Osteoblast (primary cell): ENCODE measurements at regions not wholly inside any gene's neighbourhood (a gene's known extent, or its start where the extent isn't known, plus 50 kb on each side); places are given as distances from the start of the nearest gene placed in this dataset.

Source experiments
- DNase-seq: peaks from one replicate; pipeline ENCODE4 v3.0.0; 2011; ENCODE audit warnings: low spot score, mixed read lengths; ENCODE audit not compliant: insufficient read length; ENCODE audit errors: missing footprints
- H2AFZ ChIP-seq: 2 replicates; pipeline ENCODE4 v1.6.0; 2011; ENCODE audit warnings: mild to moderate bottlenecking, low read length
- H3K27ac ChIP-seq: 2 replicates; pipeline ENCODE4 v1.5.1; 2011; ENCODE audit warnings: mild to moderate bottlenecking, low read depth, low read length, moderate library complexity
- H3K27me3 ChIP-seq: 2 replicates; pipeline ENCODE4 v1.6.0; 2012; ENCODE audit warnings: mild to moderate bottlenecking, control low read depth, inconsistent platforms, low read length, moderate library complexity; ENCODE audit not compliant: insufficient read depth
- H3K36me3 ChIP-seq: 2 replicates; pipeline ENCODE4 v1.5.1; 2011; ENCODE audit warnings: mild to moderate bottlenecking, low read length, control low read depth, moderate library complexity; ENCODE audit not compliant: insufficient read depth
- H3K4me1 ChIP-seq: 2 replicates; pipeline ENCODE4 v1.5.1; 2011; ENCODE audit warnings: mild to moderate bottlenecking, low read length, control low read depth, moderate library complexity; ENCODE audit not compliant: insufficient read depth
- H3K4me2 ChIP-seq: 2 replicates; pipeline ENCODE4 v1.6.0; 2011; ENCODE audit warnings: mild to moderate bottlenecking, low read length; ENCODE audit not compliant: insufficient read depth
- H3K4me3 ChIP-seq: fragments of 200-600 bp; sonication (generic); 3 replicates; pipeline ENCODE4 v1.5.1; 2012; ENCODE audit warnings: mild to moderate bottlenecking, low read length, inconsistent platforms; ENCODE audit not compliant: insufficient read depth
- H3K79me2 ChIP-seq: 2 replicates; pipeline ENCODE4 v1.6.0; 2012; ENCODE audit warnings: mild to moderate bottlenecking, low read length, control low read depth, inconsistent platforms; ENCODE audit not compliant: insufficient read depth
- H3K9me3 ChIP-seq: 2 replicates; pipeline ENCODE4 v1.5.1; 2011; ENCODE audit warnings: low read depth, low read length, control low read depth
- H4K20me1 ChIP-seq: 2 replicates; pipeline ENCODE4 v1.6.0; 2012; ENCODE audit warnings: mild to moderate bottlenecking, low read length, control low read depth; ENCODE audit not compliant: insufficient read depth
- TF ChIP-seq, protein P1 (sequence below): IDR thresholded peaks from 2 replicates; pipeline ENCODE4 v1.5.1; 2011; ENCODE audit warnings: mild to moderate bottlenecking, low read depth, low read length, moderate library complexity; ENCODE audit errors: extremely low read depth

DNA sequence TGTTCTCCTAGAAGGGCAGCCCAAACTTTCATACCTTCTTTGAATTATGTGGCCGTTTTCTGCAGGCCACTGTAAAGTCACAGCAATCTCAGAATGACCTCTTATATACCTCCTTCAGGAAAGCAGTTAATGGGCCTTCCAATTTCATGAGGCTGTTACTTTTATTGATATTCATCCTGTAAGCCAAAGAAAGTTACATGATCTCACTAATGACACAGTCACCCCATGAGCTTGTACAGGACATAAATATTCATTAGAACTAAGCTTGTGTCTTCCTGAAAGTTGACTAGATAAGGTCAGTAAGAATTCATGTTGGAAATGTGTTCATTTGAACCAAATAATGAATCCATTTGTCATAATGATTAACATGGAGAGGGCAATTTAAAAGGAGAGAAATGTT is 283.1 kb upstream of the NWD2 start:
- H2AFZ ChIP-seq = no peak overlapping the region
- no peaks in the 10 kb centered on the region for H4K20me1 ChIP-seq
- H3K4me2 ChIP-seq = no peak overlapping the region
- H3K9me3 ChIP-seq = no peaks in the 10 kb centered on the region
- H3K27ac ChIP-seq = no peak overlapping the region
- no peaks in the 10 kb centered on the region for H3K79me2 ChIP-seq
- no peak for DNase-seq
- TF ChIP-seq, protein P1, sequence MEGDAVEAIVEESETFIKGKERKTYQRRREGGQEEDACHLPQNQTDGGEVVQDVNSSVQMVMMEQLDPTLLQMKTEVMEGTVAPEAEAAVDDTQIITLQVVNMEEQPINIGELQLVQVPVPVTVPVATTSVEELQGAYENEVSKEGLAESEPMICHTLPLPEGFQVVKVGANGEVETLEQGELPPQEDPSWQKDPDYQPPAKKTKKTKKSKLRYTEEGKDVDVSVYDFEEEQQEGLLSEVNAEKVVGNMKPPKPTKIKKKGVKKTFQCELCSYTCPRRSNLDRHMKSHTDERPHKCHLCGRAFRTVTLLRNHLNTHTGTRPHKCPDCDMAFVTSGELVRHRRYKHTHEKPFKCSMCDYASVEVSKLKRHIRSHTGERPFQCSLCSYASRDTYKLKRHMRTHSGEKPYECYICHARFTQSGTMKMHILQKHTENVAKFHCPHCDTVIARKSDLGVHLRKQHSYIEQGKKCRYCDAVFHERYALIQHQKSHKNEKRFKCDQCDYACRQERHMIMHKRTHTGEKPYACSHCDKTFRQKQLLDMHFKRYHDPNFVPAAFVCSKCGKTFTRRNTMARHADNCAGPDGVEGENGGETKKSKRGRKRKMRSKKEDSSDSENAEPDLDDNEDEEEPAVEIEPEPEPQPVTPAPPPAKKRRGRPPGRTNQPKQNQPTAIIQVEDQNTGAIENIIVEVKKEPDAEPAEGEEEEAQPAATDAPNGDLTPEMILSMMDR = no peak
- H3K36me3 ChIP-seq = no peaks in the 10 kb centered on the region
- H3K4me3 ChIP-seq = no peak overlapping the region
- H3K27me3 ChIP-seq = no peaks in the 10 kb centered on the region
- H3K4me1 ChIP-seq = no peaks in the 10 kb centered on the region

DNA sequence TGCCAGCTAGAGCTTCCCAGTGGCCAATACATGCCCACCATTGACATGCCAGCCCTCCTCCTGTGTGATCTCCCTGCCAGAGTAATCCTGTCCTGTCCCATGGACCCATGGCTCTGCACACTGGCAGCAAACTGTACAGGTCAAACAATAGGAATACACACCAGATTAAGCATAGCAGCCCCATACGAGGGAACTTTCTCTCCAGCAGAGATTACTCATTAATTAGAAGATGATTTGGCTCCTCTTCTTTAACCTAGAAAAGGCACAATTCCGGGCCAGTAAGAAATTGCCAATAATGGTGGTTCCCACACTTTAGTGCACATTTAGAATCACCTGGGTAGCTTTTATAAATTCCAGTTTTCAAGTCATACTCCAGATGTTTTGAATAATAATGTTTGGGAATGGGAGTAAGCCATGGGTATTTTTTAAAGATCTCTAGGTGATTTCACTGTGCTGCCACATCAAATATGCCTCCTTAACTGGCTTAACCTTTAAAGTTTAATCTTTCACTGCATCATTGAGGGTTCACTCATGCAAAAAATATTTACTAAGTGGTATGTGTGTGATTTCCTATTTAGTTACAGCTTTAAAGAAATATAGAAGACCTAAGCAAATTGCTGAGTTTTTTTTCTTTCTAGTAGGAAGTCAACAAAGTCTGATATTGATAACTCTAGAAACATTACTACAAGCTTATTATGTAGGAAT is 277.6 kb upstream of the NWD2 start:
- H3K4me3 ChIP-seq = no peak overlapping the region
- H3K36me3 ChIP-seq = no peaks in the 10 kb centered on the region
- no peaks in the 10 kb centered on the region for H3K4me1 ChIP-seq
- H2AFZ ChIP-seq = no peak overlapping the region
- no peaks in the 10 kb centered on the region for H3K27me3 ChIP-seq
- no peak overlapping the region for H3K4me2 ChIP-seq
- no peak for DNase-seq
- no peaks in the 10 kb centered on the region for H3K79me2 ChIP-seq
- no peak overlapping the region for H3K27ac ChIP-seq
- H4K20me1 ChIP-seq = no peaks in the 10 kb centered on the region
- H3K9me3 ChIP-seq = peaks cover 6% of the 10 kb centered on the region
- TF ChIP-seq, protein P1 = no peak

DNA sequence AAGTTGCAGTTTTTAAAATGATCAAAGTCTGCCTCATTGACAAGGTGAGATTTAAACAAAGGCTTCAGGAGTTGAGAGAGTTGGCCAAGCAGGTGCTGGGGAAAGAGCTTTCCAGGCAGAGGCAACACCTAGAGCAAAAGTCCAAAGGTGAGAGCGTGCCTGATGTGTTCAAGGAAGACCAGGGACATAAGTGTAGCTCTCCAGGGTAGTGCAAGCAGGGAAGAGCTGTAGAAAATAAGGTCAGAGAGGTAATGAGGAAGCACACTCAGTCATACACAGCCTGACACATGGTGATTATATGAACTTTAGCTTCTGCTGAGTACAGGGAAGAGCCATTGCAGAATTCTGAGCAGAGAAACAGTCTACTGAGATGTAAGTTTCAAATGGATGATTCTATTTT is 265.0 kb upstream of the NWD2 start:
- peaks cover 3% of the 10 kb centered on the region for H3K9me3 ChIP-seq
- no peak overlapping the region for H2AFZ ChIP-seq
- no peak overlapping the region for H3K27ac ChIP-seq
- no peak overlapping the region for H3K4me2 ChIP-seq
- H3K27me3 ChIP-seq = no peaks in the 10 kb centered on the region
- TF ChIP-seq, protein P1 = no peak
- H3K36me3 ChIP-seq = no peaks in the 10 kb centered on the region
- H3K79me2 ChIP-seq = no peaks in the 10 kb centered on the region
- H4K20me1 ChIP-seq = no peaks in the 10 kb centered on the region
- H3K4me1 ChIP-seq = no peaks in the 10 kb centered on the region
- H3K4me3 ChIP-seq = no peak overlapping the region
- DNase-seq = no peak

DNA sequence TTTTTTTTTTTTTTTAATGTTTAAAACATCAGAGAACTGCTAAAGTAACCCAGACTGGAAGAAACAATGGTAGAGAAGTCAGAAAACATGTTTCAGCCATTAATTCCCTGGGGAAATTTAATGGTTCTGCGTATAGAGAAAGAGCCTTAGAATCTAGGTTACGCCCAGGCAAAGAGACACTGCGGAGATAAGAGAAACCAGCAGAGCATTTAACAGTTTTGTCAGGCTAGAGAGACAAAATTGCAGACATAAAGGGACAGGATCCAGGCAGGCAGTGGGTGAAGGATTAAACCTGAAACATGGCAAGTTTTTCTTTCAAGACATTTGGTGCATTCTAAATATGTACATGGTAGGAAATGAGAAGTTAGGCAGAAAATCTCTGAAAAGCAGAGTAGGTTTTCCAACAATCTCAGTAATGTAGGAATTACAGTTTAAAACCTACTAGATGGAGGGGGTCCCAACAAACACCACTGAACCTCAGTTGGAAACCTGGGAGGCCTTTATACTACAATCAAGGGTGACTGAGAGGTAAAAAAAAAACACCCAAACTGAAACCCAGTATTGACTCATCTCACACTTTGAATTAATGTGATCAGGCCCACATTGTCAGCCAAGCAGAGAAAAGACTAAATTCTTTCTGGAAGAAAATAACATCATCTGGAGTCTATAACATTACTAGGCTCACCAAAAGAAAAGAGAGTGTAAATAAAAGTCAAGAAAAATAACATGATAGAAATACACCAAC is 254.2 kb upstream of the NWD2 start:
- no peaks in the 10 kb centered on the region for H4K20me1 ChIP-seq
- no peaks in the 10 kb centered on the region for H3K9me3 ChIP-seq
- H3K4me1 ChIP-seq = no peaks in the 10 kb centered on the region
- H3K27ac ChIP-seq = no peak overlapping the region
- H3K36me3 ChIP-seq = no peaks in the 10 kb centered on the region
- DNase-seq = peak; percentile 22
- H2AFZ ChIP-seq = no peak overlapping the region
- no peak overlapping the region for H3K4me2 ChIP-seq
- TF ChIP-seq, protein P1 = no peak
- H3K79me2 ChIP-seq = no peaks in the 10 kb centered on the region
- H3K4me3 ChIP-seq = no peak overlapping the region
- no peaks in the 10 kb centered on the region for H3K27me3 ChIP-seq
